Esophagus muscularis mucosa (tissue), 3 donors: ENCODE measurements at regions not wholly inside any gene's neighbourhood (a gene's known extent, or its start where the extent isn't known, plus 50 kb on each side); places are given as distances from the start of the nearest gene placed in this dataset.

Experiments used
- EP300 ChIP-seq: sonication (generic); formaldehyde crosslinking; IDR thresholded peaks from one replicate; pipeline ENCODE4 v1.6.1; 2017; ENCODE audit warnings: antibody characterized with exemption
- POLR2AphosphoS5 ChIP-seq, 2 donors: sonication (generic); formaldehyde crosslinking; IDR thresholded peaks; one replicate each; pipeline ENCODE4 v1.6.1; 2017; ENCODE audit warnings: antibody characterized with exemption in 2 of 2

- TF ChIP-seq POLR2AphosphoS5 (IDR thresholded peaks at IDR 0.05) (no peak), EP300 (no peak)
These were observed 183.4 kb upstream of the TANK start for GRCh38 chr2:160976797-160977196.
